Neural crest cell (in vitro differentiated cells): ENCODE measurements at regions not wholly inside any gene's neighbourhood (a gene's known extent, or its start where the extent isn't known, plus 50 kb on each side); places are given as distances from the start of the nearest gene placed in this dataset.

Source experiments
- DNase-seq: peaks from one replicate; pipeline ENCODE4 v3.0.0; 2021; ENCODE audit warnings: low read depth, mixed read lengths, low spot score
- H3K27ac Mint-ChIP-seq: one replicate; pipeline ENCODE4 v1.8.0; 2021; ENCODE audit warnings: mild to moderate bottlenecking, mixed read lengths; ENCODE audit not compliant: unreplicated experiment
- H3K27me3 Mint-ChIP-seq: 2 replicates; pipeline ENCODE4 v1.8.0; 2021; ENCODE audit warnings: low read depth, mild to moderate bottlenecking, mixed read lengths
- H3K36me3 Mint-ChIP-seq: 2 replicates; pipeline ENCODE4 v1.8.0; 2021; ENCODE audit warnings: low read depth, mild to moderate bottlenecking, mixed read lengths
- H3K4me1 Mint-ChIP-seq: 2 replicates; pipeline ENCODE4 v1.8.0; 2021; ENCODE audit warnings: mixed read lengths
- H3K4me3 Mint-ChIP-seq: one replicate; pipeline ENCODE4 v1.8.0; 2021; ENCODE audit warnings: mild to moderate bottlenecking, mixed read lengths
- H3K9me3 Mint-ChIP-seq: 2 replicates; pipeline ENCODE4 v1.8.0; 2021; ENCODE audit warnings: mixed read lengths
- CTCF ChIP-seq: fragments of 200-600 bp; sonication (generic); conservative IDR thresholded peaks from 2 replicates; pipeline ENCODE4 v1.5.0; 2021; ENCODE audit warnings: antibody characterized with exemption, mild to moderate bottlenecking

- no peak overlapping the region for H3K4me3 Mint-ChIP-seq
- no peak overlapping the region for H3K27ac Mint-ChIP-seq
- H3K4me1 Mint-ChIP-seq, result no peaks in the 10 kb centered on the region
- no peak for TF ChIP-seq CTCF
- peaks cover 3% of the 10 kb centered on the region for H3K27me3 Mint-ChIP-seq
- DNase-seq, result no peak
- H3K9me3 Mint-ChIP-seq, result no peaks in the 10 kb centered on the region
- no peaks in the 10 kb centered on the region for H3K36me3 Mint-ChIP-seq
Observed at GRCh38 chr15:37616215-37616614, 318.2 kb upstream of the TMCO5A start.

GRCh38 chr15:37618353-37618752 is 316.1 kb upstream of the TMCO5A start:
- no peak overlapping the region for H3K27ac Mint-ChIP-seq
- no peak for TF ChIP-seq CTCF
- H3K36me3 Mint-ChIP-seq, result no peaks in the 10 kb centered on the region
- H3K27me3 Mint-ChIP-seq, result peaks cover 1% of the 10 kb centered on the region
- no peaks in the 10 kb centered on the region for H3K4me1 Mint-ChIP-seq
- H3K4me3 Mint-ChIP-seq, result no peak overlapping the region
- H3K9me3 Mint-ChIP-seq, result no peaks in the 10 kb centered on the region
- DNase-seq, result no peak

GRCh38 chr15:37619358-37620042 is 314.9 kb upstream of the TMCO5A start:
- H3K9me3 Mint-ChIP-seq, result no peaks in the 10 kb centered on the region
- H3K36me3 Mint-ChIP-seq, result no peaks in the 10 kb centered on the region
- H3K4me1 Mint-ChIP-seq, result no peaks in the 10 kb centered on the region
- no peak overlapping the region for H3K4me3 Mint-ChIP-seq
- H3K27ac Mint-ChIP-seq, result no peak overlapping the region
- peaks cover 7% of the 10 kb centered on the region for H3K27me3 Mint-ChIP-seq
- DNase-seq, result no peak
- TF ChIP-seq CTCF, result no peak

GRCh38 chr15:37625576-37625975 is 308.9 kb upstream of the TMCO5A start:
- Mint-ChIP-seq H3K27me3 (peaks cover 11% of the 10 kb centered on the region), H3K4me3 (no peak overlapping the region), H3K9me3 (no peaks in the 10 kb centered on the region), H3K36me3 (no peaks in the 10 kb centered on the region), H3K27ac (no peak overlapping the region), H3K4me1 (no peaks in the 10 kb centered on the region)
- TF ChIP-seq CTCF, result no peak
- no peak for DNase-seq

- Mint-ChIP-seq H3K4me1 (no peaks in the 10 kb centered on the region), H3K36me3 (no peaks in the 10 kb centered on the region), H3K27ac (no peak overlapping the region), H3K27me3 (peaks cover 11% of the 10 kb centered on the region), H3K4me3 (no peak overlapping the region), H3K9me3 (no peaks in the 10 kb centered on the region)
- DNase-seq, result no peak
- TF ChIP-seq CTCF, result no peak
Observed at GRCh38 chr15:37628507-37628906, 305.9 kb upstream of the TMCO5A start.
